ENCODE measurements at regions not wholly inside any gene's neighbourhood (a gene's known extent, or its start where the extent isn't known, plus 50 kb on each side); places are given as distances from the start of the nearest gene placed in this dataset.

DNA sequence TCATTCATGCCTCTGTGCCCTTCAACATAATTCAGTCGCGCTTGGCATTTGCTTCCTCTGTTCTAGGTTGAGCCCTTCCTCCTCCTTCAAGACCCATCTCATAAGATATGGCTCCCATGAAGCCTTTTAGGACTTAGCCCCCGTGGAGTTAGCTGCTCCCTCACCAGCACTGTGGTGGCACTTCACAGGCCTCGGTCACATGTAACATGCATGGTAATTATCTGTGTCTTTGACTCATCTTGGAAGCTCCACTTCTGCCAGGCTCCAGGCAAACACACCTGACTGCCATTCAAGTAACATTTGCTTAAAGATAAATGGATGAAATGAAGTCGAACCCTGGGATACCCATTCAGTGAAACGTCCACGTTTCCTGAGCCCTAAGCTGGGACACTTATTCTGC lies 484.7 kb downstream of the EIPR1 start:
- TF ChIP-seq, protein P1, sequence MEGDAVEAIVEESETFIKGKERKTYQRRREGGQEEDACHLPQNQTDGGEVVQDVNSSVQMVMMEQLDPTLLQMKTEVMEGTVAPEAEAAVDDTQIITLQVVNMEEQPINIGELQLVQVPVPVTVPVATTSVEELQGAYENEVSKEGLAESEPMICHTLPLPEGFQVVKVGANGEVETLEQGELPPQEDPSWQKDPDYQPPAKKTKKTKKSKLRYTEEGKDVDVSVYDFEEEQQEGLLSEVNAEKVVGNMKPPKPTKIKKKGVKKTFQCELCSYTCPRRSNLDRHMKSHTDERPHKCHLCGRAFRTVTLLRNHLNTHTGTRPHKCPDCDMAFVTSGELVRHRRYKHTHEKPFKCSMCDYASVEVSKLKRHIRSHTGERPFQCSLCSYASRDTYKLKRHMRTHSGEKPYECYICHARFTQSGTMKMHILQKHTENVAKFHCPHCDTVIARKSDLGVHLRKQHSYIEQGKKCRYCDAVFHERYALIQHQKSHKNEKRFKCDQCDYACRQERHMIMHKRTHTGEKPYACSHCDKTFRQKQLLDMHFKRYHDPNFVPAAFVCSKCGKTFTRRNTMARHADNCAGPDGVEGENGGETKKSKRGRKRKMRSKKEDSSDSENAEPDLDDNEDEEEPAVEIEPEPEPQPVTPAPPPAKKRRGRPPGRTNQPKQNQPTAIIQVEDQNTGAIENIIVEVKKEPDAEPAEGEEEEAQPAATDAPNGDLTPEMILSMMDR (IDR thresholded peaks at IDR 0.05): no peak
- no peak for TF ChIP-seq POLR2A (IDR thresholded peaks at IDR 0.05)
